ENCODE measurements at regions not wholly inside any gene's neighbourhood (a gene's known extent, or its start where the extent isn't known, plus 50 kb on each side); places are given as distances from the start of the nearest gene placed in this dataset.

DNA sequence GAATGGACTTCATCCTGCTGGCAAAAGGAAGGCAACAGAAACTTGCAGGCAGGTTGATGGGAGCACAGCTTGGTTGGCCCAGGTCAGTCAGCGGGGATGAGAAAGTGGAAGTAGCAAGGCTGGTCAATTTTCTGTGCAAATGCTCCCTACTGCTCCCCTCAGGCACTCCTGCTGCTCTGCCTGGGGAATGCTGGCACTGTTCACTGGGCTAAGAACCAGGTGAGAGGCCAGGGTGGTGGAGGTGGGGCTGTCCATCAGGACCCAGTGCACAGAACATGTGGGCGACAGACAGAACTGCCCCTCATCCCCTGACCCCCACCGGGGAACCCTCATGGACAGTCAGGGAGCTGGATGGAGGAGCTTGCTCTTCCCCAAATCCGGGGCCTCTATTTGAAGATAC, 593.1 kb downstream of the IRX1 start:
- TF ChIP-seq CTCF (IDR thresholded peaks at IDR 0.05) (no peak), POLR2A (IDR thresholded peaks at IDR 0.05) (no peak)

Data from esophagus squamous epithelium (tissue), 4 donors.